Suprapubic skin (tissue), 3 donors: ENCODE measurements at regions not wholly inside any gene's neighbourhood (a gene's known extent, or its start where the extent isn't known, plus 50 kb on each side); places are given as distances from the start of the nearest gene placed in this dataset.

ENCODE experiments used
- CTCF ChIP-seq, 2 donors: fragments of 200-600 bp in 1 of 2; fragments of 450-650 bp in 1 of 2; sonication (generic) in 1 of 2; IDR thresholded peaks; one replicate each; pipeline ENCODE4 v1.5.1; 2016 to 2019; ENCODE audit warnings: antibody characterized with exemption in 2 of 2, mild to moderate bottlenecking in 1 of 2, moderate library complexity in 1 of 2
- POLR2A ChIP-seq, 2 donors: fragments of 450-650 bp; IDR thresholded peaks; one replicate each; pipeline ENCODE4 v1.6.1; 2017; ENCODE audit warnings: antibody characterized with exemption in 2 of 2, mild to moderate bottlenecking in 2 of 2, moderate library complexity in 2 of 2

- TF ChIP-seq CTCF (IDR thresholded peaks at IDR 0.05) (no peak), POLR2A (IDR thresholded peaks at IDR 0.05) (no peak)
Observed at GRCh38 chr1:96185181-96185580, 536.4 kb upstream of the PTBP2 start.
